GM12878 (cell line): ENCODE measurements at regions not wholly inside any gene's neighbourhood (a gene's known extent, or its start where the extent isn't known, plus 50 kb on each side); places are given as distances from the start of the nearest gene placed in this dataset.

Experiments used
- ATAC-seq: fragments of 200-7000 bp; cut with Tn5 transposase; 3 replicates; pipeline ENCODE4 v1.9.1; 2020; ENCODE audit warnings: mild to moderate bottlenecking, moderate library complexity
- BruUV-seq: library from RNA; stranded (reverse); fragments of 400-500 nt; replicated peaks from 2 replicates; lab custom pipeline; 2021; lab: Mats Ljungman, UMichigan
- CTCF ChIA-PET: fragments of 300-600 bp; sonication (Branson Sonifier 250); formaldehyde crosslinking; extraction: SDS; loops from one replicate; lab custom pipeline; 2021; ENCODE audit warnings: inconsistent platforms; lab: Yijun Ruan, JAX
- POLR2A ChIA-PET: fragments of 350-600 bp; formaldehyde crosslinking; extraction: SDS; loops from one replicate; lab custom pipeline; 2021; ENCODE audit warnings: inconsistent platforms; lab: Charles Lee
- RAD21 ChIA-PET: fragments of 300-600 bp; sonication (Branson Sonifier 250); formaldehyde crosslinking; loops from one replicate; lab custom pipeline; 2023; ENCODE audit warnings: antibody characterized with exemption; ENCODE audit not compliant: unreplicated experiment; lab: Charles Lee
- SMC1A ChIA-PET: fragments of 300-600 bp; sonication (Branson Sonifier 250); formaldehyde crosslinking; loops from one replicate; lab custom pipeline; 2023; ENCODE audit not compliant: unreplicated experiment, uncharacterized antibody; lab: Charles Lee
- DNase-seq: peaks from one replicate; pipeline ENCODE4 v3.0.0-alpha.2; 2011; ENCODE audit warnings: low read depth, low spot score
- FAIRE-seq: peaks from 3 replicates; lab custom pipeline; 2011; peaks lifted over from hg19 to GRCh38; lab: Jason Lieb, UNC
- H2AFZ ChIP-seq: 2 replicates; pipeline ENCODE4 v1.6.0; 2011; ENCODE audit warnings: low read depth, low read length, control low read depth; ENCODE audit not compliant: control insufficient read depth
- H3K27ac ChIP-seq: 2 replicates; pipeline ENCODE4 v1.5.1; 2011; ENCODE audit warnings: control low read depth; ENCODE audit not compliant: control insufficient read depth, insufficient read depth
- H3K27me3 ChIP-seq, 2 experiments: replicated peaks in 1 of 2; 2 replicates each; pipeline versions ENCODE4 v1.6.0 to v1.6.1; 2011; ENCODE audit warnings: low read length in 1 of 2; ENCODE audit not compliant: control insufficient read depth in 2 of 2, insufficient read depth in 2 of 2
- H3K36me3 ChIP-seq, 2 experiments: 2 replicates each; pipeline ENCODE4 v1.5.1; 2011; ENCODE audit warnings: low read length in 1 of 2; ENCODE audit not compliant: control insufficient read depth in 2 of 2, insufficient read depth in 2 of 2
- H3K4me1 ChIP-seq: 2 replicates; pipeline ENCODE4 v1.6.1; 2011; ENCODE audit warnings: mild to moderate bottlenecking, low read length, moderate library complexity, mixed read lengths; ENCODE audit not compliant: control insufficient read depth, insufficient read depth
- H3K4me2 ChIP-seq: 2 replicates; pipeline ENCODE4 v1.6.0; 2011; ENCODE audit warnings: control low read depth; ENCODE audit not compliant: control insufficient read depth, insufficient read depth
- H3K4me3 ChIP-seq: fragments of 200-600 bp; sonication (generic); 2 replicates; pipeline ENCODE4 v1.5.1; 2016
- H3K79me2 ChIP-seq: 2 replicates; pipeline ENCODE4 v1.6.0; 2011; ENCODE audit warnings: low read length; ENCODE audit not compliant: control insufficient read depth, insufficient read depth
- H3K9ac ChIP-seq: 2 replicates; pipeline ENCODE4 v1.8.0; 2011; ENCODE audit warnings: low read length, control low read depth, mixed read lengths; ENCODE audit not compliant: control insufficient read depth, insufficient read depth
- H3K9me3 ChIP-seq: replicated peaks from 3 replicates; pipeline ENCODE4 v1.5.1; 2011; ENCODE audit warnings: mild to moderate bottlenecking, low read length; ENCODE audit not compliant: control insufficient read depth, insufficient read depth
- H4K20me1 ChIP-seq: 2 replicates; pipeline ENCODE4 v1.6.0; 2011; ENCODE audit not compliant: control insufficient read depth, insufficient read depth
- BCL3 ChIP-seq: IDR thresholded peaks from 2 replicates; pipeline ENCODE4 v1.6.1; 2011; ENCODE audit warnings: borderline replicate concordance, low read depth, mild to moderate bottlenecking, moderate library complexity, low read length; ENCODE audit not compliant: insufficient read depth, poor library complexity, severe bottlenecking
- FOS ChIP-seq: IDR thresholded peaks from 3 replicates; pipeline ENCODE4 v1.6.1; 2011; ENCODE audit warnings: borderline replicate concordance; ENCODE audit not compliant: insufficient read length; ENCODE audit errors: extremely low read depth
- NR2F1 ChIP-seq: fragments of 450-650 bp; conservative IDR thresholded peaks from 2 replicates; pipeline ENCODE4 v1.6.1; 2017; ENCODE audit warnings: mild to moderate bottlenecking
- PML ChIP-seq: IDR thresholded peaks from 2 replicates; pipeline ENCODE4 v1.6.1; 2012; ENCODE audit warnings: low read length, inconsistent platforms
- POLR2AphosphoS5 ChIP-seq: IDR thresholded peaks from 2 replicates; pipeline ENCODE4 v1.6.1; 2011; ENCODE audit warnings: mild to moderate bottlenecking, low read length, inconsistent platforms
- PRDM15 ChIP-seq: fragments of 450-650 bp; formaldehyde crosslinking; IDR thresholded peaks from 2 replicates; pipeline ENCODE4 v1.4.0; 2020; ENCODE audit warnings: mild to moderate bottlenecking, moderate library complexity
- RELA ChIP-seq: fragments of 450-650 bp; IDR thresholded peaks from 2 replicates; pipeline ENCODE4 v1.8.0; 2014; ENCODE audit warnings: borderline replicate concordance; ENCODE audit not compliant: partially characterized antibody
- TAF1 ChIP-seq: IDR thresholded peaks from 2 replicates; pipeline ENCODE4 v1.6.1; 2011; ENCODE audit warnings: mild to moderate bottlenecking, low read depth, low read length, borderline replicate concordance
- ZBTB11 ChIP-seq: fragments of 450-650 bp; formaldehyde crosslinking; IDR thresholded peaks from 2 replicates; pipeline ENCODE4 v1.5.0; 2022; ENCODE audit warnings: mild to moderate bottlenecking, missing genetic modification characterization
- WGBS: methylation state at CpG from one replicate; pipeline ENCODE4 v1.1.6; 2016; ENCODE audit warnings: low lambda C conversion rate; ENCODE audit not compliant: insufficient replicate concordance, insufficient coverage; ENCODE audit errors: missing lambda C conversion rate; 5-methylcytosine and 5-hydroxymethylcytosine counted together
- in situ Hi-C: fragments of 300-500 bp; cut with MboI; formaldehyde crosslinking; loops from 9 replicates; pipeline ENCODE4 v1.14.3; 2018; ENCODE audit warnings: mixed read lengths
- intact Hi-C: fragments of 100-400 bp; cut with micrococcal nuclease; formaldehyde crosslinking; loops from one replicate; pipeline ENCODE4 v1.14.2; 2022; ENCODE audit not compliant: unreplicated experiment
- TF ChIP-seq, protein P1 (sequence below): fragments of 450-650 bp; IDR thresholded peaks from 2 replicates; pipeline ENCODE4 v1.6.1; 2017; ENCODE audit warnings: mild to moderate bottlenecking, low read depth, inconsistent platforms; ENCODE audit not compliant: poor library complexity, severe bottlenecking
- TF ChIP-seq, protein P2 (sequence below): fragments of 450-650 bp; IDR thresholded peaks from 2 replicates; pipeline ENCODE4 v1.6.1; 2018; ENCODE audit warnings: borderline replicate concordance, mild to moderate bottlenecking; ENCODE audit not compliant: partially characterized antibody

DNA sequence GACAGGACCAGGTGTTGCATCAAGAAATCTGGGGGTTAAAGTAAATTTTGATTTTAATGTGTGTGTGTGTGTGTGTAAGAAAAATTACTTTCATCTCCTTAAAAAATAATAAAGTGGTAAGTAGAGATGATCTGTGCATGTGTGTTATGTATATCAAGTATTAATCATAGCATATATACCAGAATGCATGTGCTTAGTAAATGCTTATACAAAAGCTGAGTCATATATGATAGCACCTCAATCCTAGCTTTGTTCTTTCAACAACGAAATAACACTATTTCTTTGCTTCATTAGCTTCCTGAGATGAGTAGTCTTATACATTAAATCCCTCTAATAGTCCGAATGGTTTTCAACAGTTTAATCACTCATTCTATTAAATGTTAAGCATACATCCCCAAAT is 899.6 kb upstream of the ANO3 start:
- ChIA-PET CTCF (no interaction called here), POLR2A (no interaction called here), SMC1A (no interaction called here), RAD21 (no interaction called here)
- FAIRE-seq: no peak
- no peak overlapping the region for H2AFZ ChIP-seq
- H3K4me1 ChIP-seq: no peaks in the 10 kb centered on the region
- no peaks in the 10 kb centered on the region for H3K9me3 ChIP-seq
- H3K27ac ChIP-seq: no peak overlapping the region
- no TSS peak for BruUV-seq
- ATAC-seq: no peak
- H3K4me3 ChIP-seq: no peak overlapping the region
- intact Hi-C loops: no loop called here
- 5% methylated on average over 2 of the region's 2 CpGs for WGBS
- in situ Hi-C loops: no loop called here
- DNase-seq: no peak
- no peaks in the 10 kb centered on the region for H4K20me1 ChIP-seq
- no peaks in the 10 kb centered on the region for H3K79me2 ChIP-seq
- no peak overlapping the region for H3K4me2 ChIP-seq
- no peaks in the 10 kb centered on the region for H3K36me3 ChIP-seq
- H3K27me3 ChIP-seq: no peaks in the 10 kb centered on the region
- H3K9ac ChIP-seq: no peak overlapping the region
- TF ChIP-seq, protein P1, sequence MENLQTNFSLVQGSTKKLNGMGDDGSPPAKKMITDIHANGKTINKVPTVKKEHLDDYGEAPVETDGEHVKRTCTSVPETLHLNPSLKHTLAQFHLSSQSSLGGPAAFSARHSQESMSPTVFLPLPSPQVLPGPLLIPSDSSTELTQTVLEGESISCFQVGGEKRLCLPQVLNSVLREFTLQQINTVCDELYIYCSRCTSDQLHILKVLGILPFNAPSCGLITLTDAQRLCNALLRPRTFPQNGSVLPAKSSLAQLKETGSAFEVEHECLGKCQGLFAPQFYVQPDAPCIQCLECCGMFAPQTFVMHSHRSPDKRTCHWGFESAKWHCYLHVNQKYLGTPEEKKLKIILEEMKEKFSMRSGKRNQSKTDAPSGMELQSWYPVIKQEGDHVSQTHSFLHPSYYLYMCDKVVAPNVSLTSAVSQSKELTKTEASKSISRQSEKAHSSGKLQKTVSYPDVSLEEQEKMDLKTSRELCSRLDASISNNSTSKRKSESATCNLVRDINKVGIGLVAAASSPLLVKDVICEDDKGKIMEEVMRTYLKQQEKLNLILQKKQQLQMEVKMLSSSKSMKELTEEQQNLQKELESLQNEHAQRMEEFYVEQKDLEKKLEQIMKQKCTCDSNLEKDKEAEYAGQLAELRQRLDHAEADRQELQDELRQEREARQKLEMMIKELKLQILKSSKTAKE: no peak
- TF ChIP-seq NR2F1 (no peak), FOS (no peak), ZBTB11 (no peak), RELA (no peak), PML (no peak), TAF1 (no peak), POLR2AphosphoS5 (no peak), PRDM15 (no peak), BCL3 (no peak)
- TF ChIP-seq, protein P2, sequence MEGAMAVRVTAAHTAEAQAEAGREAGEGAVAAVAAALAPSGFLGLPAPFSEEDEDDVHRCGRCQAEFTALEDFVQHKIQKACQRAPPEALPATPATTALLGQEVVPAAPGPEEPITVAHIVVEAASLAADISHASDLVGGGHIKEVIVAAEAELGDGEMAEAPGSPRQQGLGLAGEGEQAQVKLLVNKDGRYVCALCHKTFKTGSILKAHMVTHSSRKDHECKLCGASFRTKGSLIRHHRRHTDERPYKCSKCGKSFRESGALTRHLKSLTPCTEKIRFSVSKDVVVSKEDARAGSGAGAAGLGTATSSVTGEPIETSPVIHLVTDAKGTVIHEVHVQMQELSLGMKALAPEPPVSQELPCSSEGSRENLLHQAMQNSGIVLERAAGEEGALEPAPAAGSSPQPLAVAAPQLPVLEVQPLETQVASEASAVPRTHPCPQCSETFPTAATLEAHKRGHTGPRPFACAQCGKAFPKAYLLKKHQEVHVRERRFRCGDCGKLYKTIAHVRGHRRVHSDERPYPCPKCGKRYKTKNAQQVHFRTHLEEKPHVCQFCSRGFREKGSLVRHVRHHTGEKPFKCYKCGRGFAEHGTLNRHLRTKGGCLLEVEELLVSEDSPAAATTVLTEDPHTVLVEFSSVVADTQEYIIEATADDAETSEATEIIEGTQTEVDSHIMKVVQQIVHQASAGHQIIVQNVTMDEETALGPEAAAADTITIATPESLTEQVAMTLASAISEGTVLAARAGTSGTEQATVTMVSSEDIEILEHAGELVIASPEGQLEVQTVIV: no peak
